GM12878 (cell line): ENCODE measurements at regions not wholly inside any gene's neighbourhood (a gene's known extent, or its start where the extent isn't known, plus 50 kb on each side); places are given as distances from the start of the nearest gene placed in this dataset.

Experiments used
- ATAC-seq: fragments of 200-7000 bp; cut with Tn5 transposase; 3 replicates; pipeline ENCODE4 v1.9.1; 2020; ENCODE audit warnings: mild to moderate bottlenecking, moderate library complexity
- BruUV-seq: library from RNA; stranded (reverse); fragments of 400-500 nt; replicated peaks from 2 replicates; lab custom pipeline; 2021; lab: Mats Ljungman, UMichigan
- CTCF ChIA-PET: fragments of 300-600 bp; sonication (Branson Sonifier 250); formaldehyde crosslinking; extraction: SDS; loops from one replicate; lab custom pipeline; 2021; ENCODE audit warnings: inconsistent platforms; lab: Yijun Ruan, JAX
- POLR2A ChIA-PET: fragments of 350-600 bp; formaldehyde crosslinking; extraction: SDS; loops from one replicate; lab custom pipeline; 2021; ENCODE audit warnings: inconsistent platforms; lab: Charles Lee
- RAD21 ChIA-PET: fragments of 300-600 bp; sonication (Branson Sonifier 250); formaldehyde crosslinking; loops from one replicate; lab custom pipeline; 2023; ENCODE audit warnings: antibody characterized with exemption; ENCODE audit not compliant: unreplicated experiment; lab: Charles Lee
- SMC1A ChIA-PET: fragments of 300-600 bp; sonication (Branson Sonifier 250); formaldehyde crosslinking; loops from one replicate; lab custom pipeline; 2023; ENCODE audit not compliant: unreplicated experiment, uncharacterized antibody; lab: Charles Lee
- DNase-seq: peaks from one replicate; pipeline ENCODE4 v3.0.0-alpha.2; 2011; ENCODE audit warnings: low read depth, low spot score
- FAIRE-seq: peaks from 3 replicates; lab custom pipeline; 2011; peaks lifted over from hg19 to GRCh38; lab: Jason Lieb, UNC
- H2AFZ ChIP-seq: 2 replicates; pipeline ENCODE4 v1.6.0; 2011; ENCODE audit warnings: low read depth, low read length, control low read depth; ENCODE audit not compliant: control insufficient read depth
- H3K27ac ChIP-seq: 2 replicates; pipeline ENCODE4 v1.5.1; 2011; ENCODE audit warnings: control low read depth; ENCODE audit not compliant: control insufficient read depth, insufficient read depth
- H3K27me3 ChIP-seq, 2 experiments: replicated peaks in 1 of 2; 2 replicates each; pipeline versions ENCODE4 v1.6.0 to v1.6.1; 2011; ENCODE audit warnings: low read length in 1 of 2; ENCODE audit not compliant: control insufficient read depth in 2 of 2, insufficient read depth in 2 of 2
- H3K36me3 ChIP-seq, 2 experiments: 2 replicates each; pipeline ENCODE4 v1.5.1; 2011; ENCODE audit warnings: low read length in 1 of 2; ENCODE audit not compliant: control insufficient read depth in 2 of 2, insufficient read depth in 2 of 2
- H3K4me1 ChIP-seq: 2 replicates; pipeline ENCODE4 v1.6.1; 2011; ENCODE audit warnings: mild to moderate bottlenecking, low read length, moderate library complexity, mixed read lengths; ENCODE audit not compliant: control insufficient read depth, insufficient read depth
- H3K4me2 ChIP-seq: 2 replicates; pipeline ENCODE4 v1.6.0; 2011; ENCODE audit warnings: control low read depth; ENCODE audit not compliant: control insufficient read depth, insufficient read depth
- H3K4me3 ChIP-seq: fragments of 200-600 bp; sonication (generic); 2 replicates; pipeline ENCODE4 v1.5.1; 2016
- H3K79me2 ChIP-seq: 2 replicates; pipeline ENCODE4 v1.6.0; 2011; ENCODE audit warnings: low read length; ENCODE audit not compliant: control insufficient read depth, insufficient read depth
- H3K9ac ChIP-seq: 2 replicates; pipeline ENCODE4 v1.8.0; 2011; ENCODE audit warnings: low read length, control low read depth, mixed read lengths; ENCODE audit not compliant: control insufficient read depth, insufficient read depth
- H3K9me3 ChIP-seq: replicated peaks from 3 replicates; pipeline ENCODE4 v1.5.1; 2011; ENCODE audit warnings: mild to moderate bottlenecking, low read length; ENCODE audit not compliant: control insufficient read depth, insufficient read depth
- H4K20me1 ChIP-seq: 2 replicates; pipeline ENCODE4 v1.6.0; 2011; ENCODE audit not compliant: control insufficient read depth, insufficient read depth
- BACH1 ChIP-seq: fragments of 450-650 bp; IDR thresholded peaks from 2 replicates; pipeline ENCODE4 v1.6.1; 2017; ENCODE audit warnings: mild to moderate bottlenecking, borderline replicate concordance
- SP1 ChIP-seq: IDR thresholded peaks from one replicate; pipeline ENCODE4 v1.6.1; 2011; ENCODE audit warnings: low read depth, low read length
- SREBF2 ChIP-seq: IDR thresholded peaks from 2 replicates; pipeline ENCODE4 v1.6.1; 2012; ENCODE audit warnings: mild to moderate bottlenecking, low read length
- SUPT20H ChIP-seq: IDR thresholded peaks from 2 replicates; pipeline ENCODE4 v1.6.1; 2011; ENCODE audit warnings: low read depth, mild to moderate bottlenecking, low read length, moderate library complexity, borderline replicate concordance; ENCODE audit not compliant: control insufficient read depth
- WGBS: methylation state at CpG from one replicate; pipeline ENCODE4 v1.1.6; 2016; ENCODE audit warnings: low lambda C conversion rate; ENCODE audit not compliant: insufficient replicate concordance, insufficient coverage; ENCODE audit errors: missing lambda C conversion rate; 5-methylcytosine and 5-hydroxymethylcytosine counted together
- in situ Hi-C: fragments of 300-500 bp; cut with MboI; formaldehyde crosslinking; loops from 9 replicates; pipeline ENCODE4 v1.14.3; 2018; ENCODE audit warnings: mixed read lengths
- intact Hi-C: fragments of 100-400 bp; cut with micrococcal nuclease; formaldehyde crosslinking; loops from one replicate; pipeline ENCODE4 v1.14.2; 2022; ENCODE audit not compliant: unreplicated experiment
- TF ChIP-seq, protein P1 (sequence below): fragments of 450-650 bp; IDR thresholded peaks from 2 replicates; pipeline ENCODE4 v1.6.1; 2016; ENCODE audit warnings: mild to moderate bottlenecking, moderate library complexity, borderline replicate concordance

DNA sequence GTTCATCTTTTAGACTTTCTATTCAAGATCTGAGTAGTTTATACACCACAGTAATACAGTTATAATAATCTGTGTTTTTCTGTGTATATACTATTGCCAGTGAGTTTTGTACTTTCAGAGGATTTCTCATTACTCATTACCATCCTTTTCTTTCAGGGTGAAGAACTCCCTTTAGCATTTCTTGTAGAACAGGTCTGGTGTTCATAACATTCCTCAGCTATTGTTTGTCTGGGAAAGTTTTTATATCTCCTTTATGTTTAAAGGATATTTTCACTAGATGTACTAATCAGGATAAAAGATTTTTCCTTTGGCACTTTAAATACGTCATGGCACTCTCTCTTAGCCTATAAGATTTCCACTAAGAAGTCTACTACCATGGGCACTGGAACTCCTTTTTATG is 705.5 kb downstream of the SLC4A3 start:
- Histone ChIP-seq H3K9ac (no peak overlapping the region), H4K20me1 (no peaks in the 10 kb centered on the region), H3K4me3 (no peak overlapping the region), H3K27me3 (no peaks in the 10 kb centered on the region), H3K79me2 (no peaks in the 10 kb centered on the region), H3K4me2 (no peak overlapping the region), H2AFZ (no peak overlapping the region), H3K36me3 (no peaks in the 10 kb centered on the region), H3K4me1 (no peaks in the 10 kb centered on the region), H3K9me3 (no peaks in the 10 kb centered on the region)
- no peak for DNase-seq
- in situ Hi-C loops = no loop called here
- POLR2A ChIA-PET = no interaction called here
- BruUV-seq = no TSS peak
- no peak for FAIRE-seq
- SMC1A ChIA-PET = no interaction called here
- ATAC-seq = no peak
- RAD21 ChIA-PET = no interaction called here
- CTCF ChIA-PET = interaction anchor here (0.6 kb wide), 1 partner anchor 13 kb away, joined by 3 read pairs; no protein-coding TSS in a partner anchor
- WGBS = 0% methylated on average over 1 of the region's 1 CpG
- TF ChIP-seq, protein P1, sequence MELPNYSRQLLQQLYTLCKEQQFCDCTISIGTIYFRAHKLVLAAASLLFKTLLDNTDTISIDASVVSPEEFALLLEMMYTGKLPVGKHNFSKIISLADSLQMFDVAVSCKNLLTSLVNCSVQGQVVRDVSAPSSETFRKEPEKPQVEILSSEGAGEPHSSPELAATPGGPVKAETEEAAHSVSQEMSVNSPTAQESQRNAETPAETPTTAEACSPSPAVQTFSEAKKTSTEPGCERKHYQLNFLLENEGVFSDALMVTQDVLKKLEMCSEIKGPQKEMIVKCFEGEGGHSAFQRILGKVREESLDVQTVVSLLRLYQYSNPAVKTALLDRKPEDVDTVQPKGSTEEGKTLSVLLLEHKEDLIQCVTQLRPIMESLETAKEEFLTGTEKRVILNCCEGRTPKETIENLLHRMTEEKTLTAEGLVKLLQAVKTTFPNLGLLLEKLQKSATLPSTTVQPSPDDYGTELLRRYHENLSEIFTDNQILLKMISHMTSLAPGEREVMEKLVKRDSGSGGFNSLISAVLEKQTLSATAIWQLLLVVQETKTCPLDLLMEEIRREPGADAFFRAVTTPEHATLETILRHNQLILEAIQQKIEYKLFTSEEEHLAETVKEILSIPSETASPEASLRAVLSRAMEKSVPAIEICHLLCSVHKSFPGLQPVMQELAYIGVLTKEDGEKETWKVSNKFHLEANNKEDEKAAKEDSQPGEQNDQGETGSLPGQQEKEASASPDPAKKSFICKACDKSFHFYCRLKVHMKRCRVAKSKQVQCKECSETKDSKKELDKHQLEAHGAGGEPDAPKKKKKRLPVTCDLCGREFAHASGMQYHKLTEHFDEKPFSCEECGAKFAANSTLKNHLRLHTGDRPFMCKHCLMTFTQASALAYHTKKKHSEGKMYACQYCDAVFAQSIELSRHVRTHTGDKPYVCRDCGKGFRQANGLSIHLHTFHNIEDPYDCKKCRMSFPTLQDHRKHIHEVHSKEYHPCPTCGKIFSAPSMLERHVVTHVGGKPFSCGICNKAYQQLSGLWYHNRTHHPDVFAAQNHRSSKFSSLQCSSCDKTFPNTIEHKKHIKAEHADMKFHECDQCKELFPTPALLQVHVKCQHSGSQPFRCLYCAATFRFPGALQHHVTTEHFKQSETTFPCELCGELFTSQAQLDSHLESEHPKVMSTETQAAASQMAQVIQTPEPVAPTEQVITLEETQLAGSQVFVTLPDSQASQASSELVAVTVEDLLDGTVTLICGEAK = no peak
- TF ChIP-seq SUPT20H = no peak
- TF ChIP-seq BACH1 = no peak
- no peak for TF ChIP-seq SREBF2
- no peak for TF ChIP-seq SP1
- TF ChIP-seq, all 136 proteins: peak for 0
- intact Hi-C loops = no loop called here
- no peak overlapping the region for H3K27ac ChIP-seq
